Frontal cortex (tissue), 3 donors: ENCODE measurements at regions not wholly inside any gene's neighbourhood (a gene's known extent, or its start where the extent isn't known, plus 50 kb on each side); places are given as distances from the start of the nearest gene placed in this dataset.

Experiments
- DNase-seq, 2 donors: peaks; one replicate each; pipeline ENCODE4 v3.0.0; 2012; ENCODE audit warnings: low spot score in 2 of 2
- FAIRE-seq: peaks from 2 replicates; lab custom pipeline; 2012; peaks lifted over from hg19 to GRCh38; lab: Jason Lieb, UNC
- donor health status: control.
- donor health status: control.
- donor health status: control.

DNA sequence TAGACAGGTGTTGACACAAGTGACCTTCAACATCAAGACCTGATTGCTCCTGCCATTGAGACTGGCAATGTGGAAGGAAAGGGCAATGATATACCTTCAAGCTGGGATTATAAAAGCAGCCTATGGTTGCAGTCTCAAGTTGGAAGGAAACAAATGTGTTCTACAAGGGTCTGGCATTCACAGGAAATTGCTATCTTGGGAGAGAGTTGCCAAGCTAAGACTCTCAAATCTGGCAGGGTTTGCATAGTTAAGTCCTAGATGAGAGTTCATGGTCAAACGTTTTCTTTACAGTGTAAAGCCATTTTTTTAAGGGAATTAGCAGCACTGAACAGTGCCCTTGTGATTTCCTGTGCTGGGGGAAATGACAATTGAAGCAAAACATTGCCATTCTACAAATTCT, 546.9 kb upstream of the CFAP20DC start:
- FAIRE-seq (no peak), DNase-seq (no peak)

DNA sequence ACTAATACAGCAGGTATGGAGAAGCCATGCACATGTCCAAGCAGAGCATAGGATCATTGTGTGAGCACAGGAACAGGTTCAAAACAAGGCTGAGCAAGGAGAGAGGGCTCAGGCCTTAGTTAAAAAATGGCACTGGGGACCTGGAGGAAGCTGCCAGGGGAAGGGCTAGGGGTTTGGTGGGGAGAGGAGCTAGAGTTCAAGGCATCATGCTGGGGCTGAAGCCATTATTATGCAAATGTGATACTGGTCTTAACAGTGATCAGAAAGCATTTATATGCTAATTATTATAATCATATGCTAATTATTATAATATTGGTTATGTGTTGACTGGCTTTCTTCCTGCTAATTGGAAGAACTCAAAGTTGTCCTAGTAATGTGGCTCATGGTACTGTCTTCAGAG, 546.0 kb upstream of the CFAP20DC start:
- DNase-seq (no peak), FAIRE-seq (no peak)

DNA sequence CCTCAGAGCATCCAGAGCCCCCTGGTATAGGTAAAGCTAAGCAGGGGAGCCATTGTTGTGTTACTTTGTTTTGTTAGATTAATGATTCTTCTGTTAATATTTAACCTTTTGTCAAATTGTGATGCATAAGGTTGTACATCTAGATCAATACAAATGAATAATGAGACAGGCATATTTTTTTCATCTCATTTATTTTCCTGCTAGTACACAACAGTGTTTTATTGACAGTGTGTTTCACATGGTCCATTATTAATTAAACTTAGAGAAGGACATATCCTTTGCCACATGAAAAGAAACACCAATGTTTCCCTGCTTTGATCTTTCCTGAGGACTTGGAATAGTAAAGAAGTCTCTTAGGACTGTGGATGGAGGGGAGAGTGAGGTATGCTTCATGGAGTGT, 543.6 kb upstream of the CFAP20DC start:
- no peak for FAIRE-seq

GRCh38 chr3:59580996-59581395, 531.2 kb upstream of the CFAP20DC start:
- DNase-seq (no peak), FAIRE-seq (no peak)

More for the DNA sequence above, 543.6 kb upstream of the CFAP20DC start:
- DNase-seq, result no peak

- DNase-seq (no peak), FAIRE-seq (no peak)
Measured at GRCh38 chr3:59580499-59580898, 530.7 kb upstream of the CFAP20DC start.

GRCh38 chr3:59578129-59578528, 528.3 kb upstream of the CFAP20DC start:
- no peak for FAIRE-seq

GRCh38 chr3:59576606-59577005, 526.8 kb upstream of the CFAP20DC start:
- DNase-seq (no peak), FAIRE-seq (no peak)

More at GRCh38 chr3:59578129-59578528, 528.3 kb upstream of the CFAP20DC start:
- no peak for DNase-seq

DNA sequence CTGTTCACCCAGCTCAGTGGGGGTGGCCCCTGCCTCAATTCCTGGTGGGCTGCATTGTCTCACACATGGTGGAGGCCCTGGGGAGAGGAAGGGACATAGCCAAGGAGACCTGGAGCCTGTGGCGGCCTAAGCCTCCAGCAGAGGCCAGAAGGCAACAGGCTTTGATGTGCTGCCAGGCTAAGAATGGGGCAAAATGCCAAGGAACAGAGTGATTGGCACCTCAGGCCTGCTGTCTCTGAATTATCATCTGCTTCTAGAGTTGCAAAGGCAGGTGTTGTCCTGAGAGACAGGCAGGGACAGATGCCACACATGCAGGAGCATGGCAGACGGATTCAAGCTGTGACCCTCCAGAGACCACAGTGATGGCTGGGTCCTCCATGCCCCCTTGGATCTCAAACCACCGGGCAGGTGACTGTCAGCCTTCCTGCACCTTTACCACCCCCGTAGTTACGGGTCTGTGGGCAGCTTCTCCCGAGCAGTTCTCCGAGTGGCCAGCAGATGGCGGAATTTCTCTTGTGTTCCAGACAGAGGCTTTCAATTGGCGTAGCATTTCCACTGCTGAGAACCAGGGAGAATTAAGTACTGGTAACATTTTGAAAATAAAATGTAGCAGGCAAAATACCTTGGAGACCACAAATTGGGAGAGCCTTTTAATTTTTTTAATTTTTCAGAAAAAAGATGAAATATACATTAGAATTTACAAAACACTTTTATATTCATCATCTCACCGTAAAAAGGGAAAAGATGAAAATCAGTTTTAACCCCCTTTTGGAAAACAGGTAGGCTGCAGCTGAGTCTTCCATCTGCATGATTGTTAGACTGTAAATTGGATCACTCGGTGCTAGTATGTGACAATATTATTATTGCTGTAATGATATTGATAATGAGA, 525.5 kb upstream of the CFAP20DC start:
- DNase-seq, result peak; percentile 17 to 67
- FAIRE-seq, result peak; percentile 74

DNA sequence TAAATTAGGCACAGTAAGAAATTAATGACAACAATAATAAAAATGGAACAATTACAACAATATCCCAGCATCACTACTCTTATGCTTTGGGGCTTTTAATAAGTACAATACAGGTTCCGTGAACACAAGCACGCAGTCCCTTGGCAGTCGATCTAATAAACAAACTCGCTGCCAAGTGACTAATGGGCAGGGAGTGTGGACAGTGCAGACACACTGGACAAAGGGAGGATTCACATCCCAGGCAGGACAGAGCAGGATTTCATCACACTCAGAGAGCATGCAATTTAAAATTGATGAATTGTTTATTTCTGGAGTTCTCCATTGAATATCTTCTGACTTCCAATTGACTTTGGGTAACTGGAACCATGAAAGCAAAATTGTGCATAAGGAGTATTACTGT, 524.1 kb upstream of the CFAP20DC start:
- FAIRE-seq (peak; percentile 74), DNase-seq (peak in 1 of 2 donors; percentile 18)

DNA sequence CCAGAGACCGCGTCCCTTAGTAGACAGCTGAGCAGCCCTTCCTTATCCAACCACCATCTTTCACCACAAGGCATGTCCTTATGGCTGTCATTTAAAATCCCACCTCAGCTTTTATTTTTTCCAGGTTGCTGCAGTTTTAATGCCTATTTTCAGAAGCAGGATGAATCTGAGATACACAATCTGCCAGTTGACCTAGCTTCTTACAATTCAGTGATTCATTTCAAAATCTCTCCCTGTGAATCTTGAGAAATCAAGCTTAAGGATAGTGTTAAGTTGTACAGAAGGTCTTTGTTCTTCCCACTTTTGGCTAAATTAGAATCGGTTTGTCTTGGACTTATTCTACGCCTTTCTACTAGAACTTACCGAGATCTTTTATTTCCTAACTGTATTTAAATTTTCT, 522.3 kb upstream of the CFAP20DC start:
- no peak for FAIRE-seq

DNA sequence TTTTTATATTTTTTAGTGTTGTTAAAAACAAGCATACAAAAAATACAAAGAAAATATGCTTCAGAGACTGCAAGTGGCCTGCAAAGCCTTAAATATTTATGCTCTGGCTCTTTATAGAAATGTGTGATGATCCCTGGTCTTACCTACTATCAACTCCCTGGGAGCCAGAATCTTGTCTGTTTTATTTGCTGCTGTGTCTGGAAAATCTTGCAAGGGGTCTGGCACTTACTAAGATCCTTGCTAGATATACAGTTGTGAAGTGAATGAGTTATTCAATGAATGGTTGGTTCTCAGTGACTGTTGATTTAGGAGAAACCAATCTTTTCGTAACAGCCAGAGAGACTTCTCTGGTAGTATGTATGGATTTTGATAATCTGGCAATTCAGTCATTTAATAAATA, 521.0 kb upstream of the CFAP20DC start:
- FAIRE-seq (no peak), DNase-seq (no peak)

More for the DNA sequence above, 522.3 kb upstream of the CFAP20DC start:
- DNase-seq, result no peak

DNA sequence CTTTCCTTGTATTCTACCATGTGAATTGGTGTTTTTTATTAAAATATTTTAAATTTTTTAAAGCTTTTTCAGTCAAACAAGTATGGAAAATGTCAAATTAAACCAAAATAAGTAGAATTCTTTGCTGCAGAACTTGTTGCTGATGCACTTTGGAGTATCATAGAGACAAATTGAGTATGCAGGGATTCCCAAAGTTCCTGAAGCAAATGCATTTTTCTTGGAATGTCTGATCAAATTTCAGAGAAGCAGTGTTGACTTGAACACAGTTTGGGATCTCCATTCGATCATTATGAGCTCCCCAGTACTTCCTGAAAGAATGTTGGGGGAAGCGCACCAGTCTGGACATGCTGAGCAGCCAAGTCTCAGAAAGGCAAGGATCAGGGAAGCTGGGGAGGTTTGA, 517.8 kb upstream of the CFAP20DC start:
- no peak for FAIRE-seq
- DNase-seq, result no peak

GRCh38 chr3:59566481-59566975, 516.7 kb upstream of the CFAP20DC start:
- DNase-seq, result no peak
- no peak for FAIRE-seq

GRCh38 chr3:59565125-59565524, 515.3 kb upstream of the CFAP20DC start:
- DNase-seq (no peak), FAIRE-seq (no peak)

DNA sequence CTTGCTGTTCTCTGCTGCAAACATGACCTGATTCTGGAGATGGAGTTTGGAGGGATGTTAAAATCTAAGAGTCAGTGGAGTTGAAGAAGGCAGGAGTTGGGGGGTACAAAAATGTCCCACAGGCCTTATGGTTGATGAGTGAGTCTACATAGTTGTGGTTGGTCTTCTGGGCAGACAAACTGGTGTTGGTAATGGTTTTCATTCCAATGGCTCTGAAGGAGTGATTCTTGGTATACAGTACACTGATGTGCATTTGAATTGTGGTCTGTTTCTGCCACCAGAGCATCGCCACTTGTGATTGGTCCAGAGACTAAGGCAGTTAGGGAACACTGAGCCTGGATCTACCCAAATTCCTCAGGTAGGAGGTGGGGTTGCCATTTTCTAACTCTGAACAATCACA, 514.1 kb upstream of the CFAP20DC start:
- FAIRE-seq, result no peak
- DNase-seq, result no peak

- DNase-seq (no peak), FAIRE-seq (no peak)
Measured at GRCh38 chr3:59563072-59563605, 513.3 kb upstream of the CFAP20DC start.

GRCh38 chr3:59559721-59560435, 510.1 kb upstream of the CFAP20DC start:
- FAIRE-seq, result no peak
- peak in 1 of 2 donors; percentile 15 for DNase-seq

DNA sequence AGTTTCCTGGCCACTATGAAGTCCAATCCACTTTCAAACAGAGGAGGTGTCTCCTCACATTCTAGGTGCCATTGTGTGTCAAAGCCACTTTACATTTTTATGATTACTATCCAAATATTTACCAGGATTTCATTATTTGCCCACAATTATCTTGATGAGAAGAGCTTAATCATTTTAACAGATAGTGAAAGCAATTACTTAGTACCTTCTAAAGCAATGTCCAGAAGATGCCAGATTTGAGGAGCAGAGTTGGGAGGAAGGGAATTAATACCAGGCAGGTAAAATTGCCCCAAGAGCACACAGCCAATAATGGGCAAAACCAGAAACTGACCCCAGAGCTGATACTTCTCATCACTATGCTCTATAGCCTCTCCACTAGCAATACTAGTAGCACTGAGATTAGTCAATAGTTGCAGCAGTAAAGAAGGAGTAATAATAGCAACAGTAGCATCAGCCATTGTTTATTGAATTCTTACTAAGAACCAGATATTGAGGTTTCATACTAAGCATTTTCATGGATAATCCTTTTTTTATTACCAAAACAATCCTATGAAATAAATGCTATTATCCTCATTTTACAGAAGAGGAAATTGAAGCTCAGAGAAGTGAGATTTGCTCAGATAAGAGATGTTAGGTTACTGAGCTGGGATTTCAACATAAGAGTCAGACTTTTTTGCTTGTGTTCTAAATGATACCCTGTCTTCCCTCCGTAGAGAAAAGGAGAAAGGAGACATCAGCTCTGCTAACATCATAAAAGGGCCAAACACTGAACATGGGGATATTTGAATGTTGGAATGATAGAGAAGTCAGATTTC, 509.3 kb upstream of the CFAP20DC start:
- DNase-seq, result no peak
- no peak for FAIRE-seq

DNA sequence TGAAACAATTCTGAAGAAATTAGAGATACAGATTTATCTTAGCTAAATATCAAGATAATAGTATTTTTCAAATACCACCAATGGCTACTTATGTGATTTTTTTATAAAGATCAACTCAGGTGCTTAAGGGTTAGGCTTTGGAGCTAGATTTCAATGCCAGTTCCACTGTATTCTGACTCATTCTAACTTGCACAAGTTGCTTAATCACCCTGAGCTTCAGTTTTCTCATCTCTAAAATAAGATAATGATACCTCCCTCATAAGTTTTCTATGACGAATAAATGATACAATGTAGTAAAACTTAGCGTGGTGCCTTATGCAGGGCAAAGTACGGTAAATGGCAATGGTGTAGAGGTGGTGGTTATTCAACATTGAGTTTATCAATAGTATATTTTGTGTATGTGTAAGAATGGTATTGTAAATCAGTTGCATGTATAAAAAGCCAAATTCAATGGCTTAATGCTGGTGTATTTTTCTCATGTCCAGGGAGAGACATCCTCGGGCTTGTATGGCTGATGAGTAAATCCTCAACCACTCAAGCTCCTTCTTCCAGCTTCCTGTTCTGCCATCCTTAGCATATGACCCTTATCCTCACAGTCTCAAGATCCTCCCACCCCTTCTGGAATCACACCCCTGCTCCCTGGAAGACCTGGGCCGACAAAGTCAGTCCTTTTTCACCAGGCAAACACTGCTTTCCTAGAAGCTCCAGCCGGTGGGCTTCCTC, 505.9 kb upstream of the CFAP20DC start:
- no peak for DNase-seq
- FAIRE-seq, result no peak
